ENCODE measurements at regions not wholly inside any gene's neighbourhood (a gene's known extent, or its start where the extent isn't known, plus 50 kb on each side); places are given as distances from the start of the nearest gene placed in this dataset.

DNA sequence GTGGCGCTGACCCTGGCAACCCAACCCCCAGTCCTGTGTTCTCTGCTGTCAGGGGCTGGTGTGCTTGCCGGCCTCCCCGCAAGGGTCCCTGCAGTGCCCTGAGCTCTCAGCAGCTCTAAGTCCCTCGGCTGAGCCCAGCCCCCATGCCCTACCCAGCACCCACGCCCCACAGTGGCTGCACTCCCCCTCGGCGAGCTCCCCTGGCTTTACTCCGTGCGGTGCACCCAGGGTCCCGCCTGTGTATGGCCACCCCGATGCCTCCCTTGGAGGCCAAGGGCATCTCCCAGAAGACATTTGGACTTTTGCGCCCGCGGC, 72.5 kb upstream of the SHISAL1 start:
- TF ChIP-seq, protein P1, sequence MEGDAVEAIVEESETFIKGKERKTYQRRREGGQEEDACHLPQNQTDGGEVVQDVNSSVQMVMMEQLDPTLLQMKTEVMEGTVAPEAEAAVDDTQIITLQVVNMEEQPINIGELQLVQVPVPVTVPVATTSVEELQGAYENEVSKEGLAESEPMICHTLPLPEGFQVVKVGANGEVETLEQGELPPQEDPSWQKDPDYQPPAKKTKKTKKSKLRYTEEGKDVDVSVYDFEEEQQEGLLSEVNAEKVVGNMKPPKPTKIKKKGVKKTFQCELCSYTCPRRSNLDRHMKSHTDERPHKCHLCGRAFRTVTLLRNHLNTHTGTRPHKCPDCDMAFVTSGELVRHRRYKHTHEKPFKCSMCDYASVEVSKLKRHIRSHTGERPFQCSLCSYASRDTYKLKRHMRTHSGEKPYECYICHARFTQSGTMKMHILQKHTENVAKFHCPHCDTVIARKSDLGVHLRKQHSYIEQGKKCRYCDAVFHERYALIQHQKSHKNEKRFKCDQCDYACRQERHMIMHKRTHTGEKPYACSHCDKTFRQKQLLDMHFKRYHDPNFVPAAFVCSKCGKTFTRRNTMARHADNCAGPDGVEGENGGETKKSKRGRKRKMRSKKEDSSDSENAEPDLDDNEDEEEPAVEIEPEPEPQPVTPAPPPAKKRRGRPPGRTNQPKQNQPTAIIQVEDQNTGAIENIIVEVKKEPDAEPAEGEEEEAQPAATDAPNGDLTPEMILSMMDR (IDR thresholded peaks at IDR 0.05), result no peak
- no peak for TF ChIP-seq POLR2A (IDR thresholded peaks at IDR 0.05)

Measured in uterus (tissue), 2 donors.